HEK293 (cell line): ENCODE measurements at regions not wholly inside any gene's neighbourhood (a gene's known extent, or its start where the extent isn't known, plus 50 kb on each side); places are given as distances from the start of the nearest gene placed in this dataset.

Experiments used
- CTCF ChIA-PET: fragments of 350-600 bp; formaldehyde crosslinking; extraction: SDS; loops from one replicate; lab custom pipeline; 2021; ENCODE audit warnings: antibody characterized with exemption; lab: Yijun Ruan, JAX
- POLR2A ChIA-PET: fragments of 300-600 bp; formaldehyde crosslinking; extraction: SDS; loops from one replicate; lab custom pipeline; 2020; ENCODE audit warnings: antibody characterized with exemption, inconsistent platforms; lab: Yijun Ruan, JAX
- H3K27ac ChIP-seq: fragments of 200-500 bp; sonication (Bioruptor generic); 2 replicates; pipeline ENCODE4 v1.5.1; 2014; ENCODE audit warnings: low read depth, low read length, control low read depth, inconsistent platforms; ENCODE audit errors: extremely low read depth
- H3K36me3 ChIP-seq, 2 experiments: fragments of 200-500 bp in 1 of 2; sonication (Bioruptor generic) in 1 of 2; 1 replicate in 1 of 2; 2 replicates in 1 of 2; pipeline ENCODE4 v1.5.1; 2014 to 2017; ENCODE audit warnings: inconsistent platforms in 2 of 2, low read length in 2 of 2; ENCODE audit not compliant: control insufficient read depth in 2 of 2, insufficient read depth in 1 of 2
- H3K4me1 ChIP-seq: fragments of 200-500 bp; sonication (Bioruptor generic); 2 replicates; pipeline ENCODE4 v1.5.1; 2014; ENCODE audit warnings: mild to moderate bottlenecking, low read length, inconsistent platforms; ENCODE audit not compliant: control insufficient read depth, insufficient read depth
- H3K4me3 ChIP-seq: 2 replicates; pipeline ENCODE4 v1.5.1; 2011; ENCODE audit warnings: low read depth, mild to moderate bottlenecking, control low read depth, low read length, moderate library complexity
- H3K9me3 ChIP-seq: fragments of 200-500 bp; sonication (Bioruptor generic); 2 replicates; pipeline ENCODE4 v1.5.1; 2014; ENCODE audit warnings: low read depth, low read length, inconsistent platforms; ENCODE audit not compliant: control insufficient read depth, insufficient read depth
- ATF2 ChIP-seq: fragments of 450-650 bp; formaldehyde crosslinking; IDR thresholded peaks from 2 replicates; pipeline ENCODE4 v1.5.1; 2016; ENCODE audit warnings: missing biosample characterization, missing genetic modification characterization, low read depth
- BCL6B ChIP-seq: fragments of 450-650 bp; formaldehyde crosslinking; IDR thresholded peaks from 2 replicates; pipeline ENCODE4 v1.5.1; 2017; ENCODE audit warnings: missing biosample characterization, missing genetic modification characterization
- KLF10 ChIP-seq: fragments of 450-650 bp; IDR thresholded peaks from 2 replicates; pipeline ENCODE4 v1.5.1; 2018; ENCODE audit warnings: missing biosample characterization, mild to moderate bottlenecking, missing genetic modification characterization
- MYNN ChIP-seq: fragments of 450-650 bp; formaldehyde crosslinking; IDR thresholded peaks from 2 replicates; pipeline ENCODE4 v1.5.1; 2016; ENCODE audit warnings: missing biosample characterization, missing genetic modification characterization, borderline replicate concordance
- RBAK ChIP-seq: fragments of 450-650 bp; formaldehyde crosslinking; IDR thresholded peaks from 2 replicates; pipeline ENCODE4 v1.5.1; 2016; ENCODE audit warnings: missing biosample characterization, missing genetic modification characterization
- SALL2 ChIP-seq: fragments of 450-650 bp; formaldehyde crosslinking; IDR thresholded peaks from 2 replicates; pipeline ENCODE4 v1.5.0; 2017; ENCODE audit warnings: missing biosample characterization, mild to moderate bottlenecking, missing genetic modification characterization, borderline replicate concordance
- SP7 ChIP-seq: fragments of 450-650 bp; formaldehyde crosslinking; IDR thresholded peaks from 2 replicates; pipeline ENCODE4 v1.5.1; 2016; ENCODE audit warnings: missing biosample characterization, missing genetic modification characterization
- WT1 ChIP-seq: fragments of 450-650 bp; formaldehyde crosslinking; IDR thresholded peaks from 2 replicates; pipeline ENCODE4 v1.5.1; 2016; ENCODE audit warnings: missing biosample characterization, missing genetic modification characterization
- ZNF133 ChIP-seq: fragments of 450-650 bp; formaldehyde crosslinking; IDR thresholded peaks from 2 replicates; pipeline ENCODE4 v1.5.1; 2016; ENCODE audit warnings: missing biosample characterization, missing genetic modification characterization
- ZNF138 ChIP-seq: fragments of 450-650 bp; formaldehyde crosslinking; IDR thresholded peaks from 2 replicates; pipeline ENCODE4 v1.5.1; 2016; ENCODE audit warnings: missing biosample characterization, missing genetic modification characterization, borderline replicate concordance
- ZNF157 ChIP-seq: fragments of 450-650 bp; formaldehyde crosslinking; IDR thresholded peaks from 2 replicates; pipeline ENCODE4 v1.5.1; 2016; ENCODE audit warnings: missing biosample characterization, missing genetic modification characterization
- ZNF174 ChIP-seq: fragments of 450-650 bp; formaldehyde crosslinking; IDR thresholded peaks from 2 replicates; pipeline ENCODE4 v1.5.0; 2017; ENCODE audit warnings: missing biosample characterization, mild to moderate bottlenecking, missing genetic modification characterization
- ZNF214 ChIP-seq: fragments of 450-650 bp; formaldehyde crosslinking; IDR thresholded peaks from 2 replicates; pipeline ENCODE4 v1.5.1; 2017; ENCODE audit warnings: missing biosample characterization, mild to moderate bottlenecking, missing genetic modification characterization, borderline replicate concordance
- ZNF324 ChIP-seq: fragments of 450-650 bp; formaldehyde crosslinking; IDR thresholded peaks from 2 replicates; pipeline ENCODE4 v1.5.1; 2016; ENCODE audit warnings: missing biosample characterization, missing genetic modification characterization
- ZNF558 ChIP-seq: fragments of 450-650 bp; formaldehyde crosslinking; IDR thresholded peaks from 2 replicates; pipeline ENCODE4 v1.5.1; 2016; ENCODE audit warnings: missing biosample characterization, missing genetic modification characterization
- ZNF600 ChIP-seq: fragments of 450-650 bp; formaldehyde crosslinking; IDR thresholded peaks from 2 replicates; pipeline ENCODE4 v1.5.1; 2016; ENCODE audit warnings: missing biosample characterization, missing genetic modification characterization
- ZNF626 ChIP-seq: fragments of 450-650 bp; sonication (Bioruptor Pico); formaldehyde crosslinking; IDR thresholded peaks from 2 replicates; pipeline ENCODE4 v1.5.1; 2018; ENCODE audit warnings: missing biosample characterization, missing genetic modification characterization, inconsistent platforms
- ZNF692 ChIP-seq: fragments of 450-650 bp; formaldehyde crosslinking; IDR thresholded peaks from 2 replicates; pipeline ENCODE4 v1.5.1; 2016; ENCODE audit warnings: missing biosample characterization, missing genetic modification characterization
- ZNF704 ChIP-seq: fragments of 450-650 bp; formaldehyde crosslinking; IDR thresholded peaks from 2 replicates; pipeline ENCODE4 v1.5.1; 2016; ENCODE audit warnings: missing biosample characterization, missing genetic modification characterization
- ZNF747 ChIP-seq: fragments of 450-650 bp; formaldehyde crosslinking; IDR thresholded peaks from 2 replicates; pipeline ENCODE4 v1.5.1; 2016; ENCODE audit warnings: missing biosample characterization, missing genetic modification characterization
- ZSCAN30 ChIP-seq: fragments of 450-650 bp; IDR thresholded peaks from 2 replicates; pipeline ENCODE4 v1.5.1; 2018; ENCODE audit warnings: missing biosample characterization, mild to moderate bottlenecking, missing genetic modification characterization, moderate library complexity
- TF ChIP-seq, protein P1 (sequence below): fragments of 450-650 bp; formaldehyde crosslinking; IDR thresholded peaks from 2 replicates; pipeline ENCODE4 v1.5.1; 2017; ENCODE audit warnings: missing biosample characterization, missing genetic modification characterization
- TF ChIP-seq, protein P2 (sequence below): fragments of 450-650 bp; formaldehyde crosslinking; IDR thresholded peaks from 2 replicates; pipeline ENCODE4 v1.5.1; 2017; ENCODE audit warnings: missing biosample characterization, missing genetic modification characterization
- TF ChIP-seq, protein P3 (sequence below): fragments of 450-650 bp; formaldehyde crosslinking; IDR thresholded peaks from 2 replicates; pipeline ENCODE4 v1.5.1; 2016; ENCODE audit warnings: missing biosample characterization, missing genetic modification characterization

- TF ChIP-seq, protein P1, sequence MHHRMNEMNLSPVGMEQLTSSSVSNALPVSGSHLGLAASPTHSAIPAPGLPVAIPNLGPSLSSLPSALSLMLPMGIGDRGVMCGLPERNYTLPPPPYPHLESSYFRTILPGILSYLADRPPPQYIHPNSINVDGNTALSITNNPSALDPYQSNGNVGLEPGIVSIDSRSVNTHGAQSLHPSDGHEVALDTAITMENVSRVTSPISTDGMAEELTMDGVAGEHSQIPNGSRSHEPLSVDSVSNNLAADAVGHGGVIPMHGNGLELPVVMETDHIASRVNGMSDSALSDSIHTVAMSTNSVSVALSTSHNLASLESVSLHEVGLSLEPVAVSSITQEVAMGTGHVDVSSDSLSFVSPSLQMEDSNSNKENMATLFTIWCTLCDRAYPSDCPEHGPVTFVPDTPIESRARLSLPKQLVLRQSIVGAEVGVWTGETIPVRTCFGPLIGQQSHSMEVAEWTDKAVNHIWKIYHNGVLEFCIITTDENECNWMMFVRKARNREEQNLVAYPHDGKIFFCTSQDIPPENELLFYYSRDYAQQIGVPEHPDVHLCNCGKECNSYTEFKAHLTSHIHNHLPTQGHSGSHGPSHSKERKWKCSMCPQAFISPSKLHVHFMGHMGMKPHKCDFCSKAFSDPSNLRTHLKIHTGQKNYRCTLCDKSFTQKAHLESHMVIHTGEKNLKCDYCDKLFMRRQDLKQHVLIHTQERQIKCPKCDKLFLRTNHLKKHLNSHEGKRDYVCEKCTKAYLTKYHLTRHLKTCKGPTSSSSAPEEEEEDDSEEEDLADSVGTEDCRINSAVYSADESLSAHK (tag by site-specific recombination), result no peak
Observed at GRCh38 chr14:58724206-58724605, 86.4 kb downstream of the DACT1 start (continued).

- no peaks in the 10 kb centered on the region for H3K4me1 ChIP-seq
- no peak overlapping the region for H3K27ac ChIP-seq
- POLR2A ChIA-PET, result no interaction called here
- H3K4me3 ChIP-seq, result no peak overlapping the region
- H3K36me3 ChIP-seq, result no peaks in the 10 kb centered on the region
- CTCF ChIA-PET, result no interaction called here
- TF ChIP-seq ATF2 (tag by site-specific recombination), result no peak
- no peak for TF ChIP-seq ZNF558 (tag by site-specific recombination)
- TF ChIP-seq ZNF747, result no peak
- TF ChIP-seq RBAK (tag by site-specific recombination), result no peak
- no peak for TF ChIP-seq ZNF324
- TF ChIP-seq, protein P2, sequence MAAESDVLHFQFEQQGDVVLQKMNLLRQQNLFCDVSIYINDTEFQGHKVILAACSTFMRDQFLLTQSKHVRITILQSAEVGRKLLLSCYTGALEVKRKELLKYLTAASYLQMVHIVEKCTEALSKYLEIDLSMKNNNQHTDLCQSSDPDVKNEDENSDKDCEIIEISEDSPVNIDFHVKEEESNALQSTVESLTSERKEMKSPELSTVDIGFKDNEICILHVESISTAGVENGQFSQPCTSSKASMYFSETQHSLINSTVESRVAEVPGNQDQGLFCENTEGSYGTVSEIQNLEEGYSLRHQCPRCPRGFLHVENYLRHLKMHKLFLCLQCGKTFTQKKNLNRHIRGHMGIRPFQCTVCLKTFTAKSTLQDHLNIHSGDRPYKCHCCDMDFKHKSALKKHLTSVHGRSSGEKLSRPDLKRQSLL, result no peak
- no peak for TF ChIP-seq ZNF692 (tag by site-specific recombination)
- no peak for TF ChIP-seq SALL2 (tag by site-specific recombination)
- no peak for TF ChIP-seq ZSCAN30
- no peak for TF ChIP-seq KLF10 (tag by site-specific recombination)
- no peak for TF ChIP-seq SP7 (tag by site-specific recombination)
- TF ChIP-seq ZNF600 (tag by site-specific recombination), result no peak
- H3K9me3 ChIP-seq, result no peaks in the 10 kb centered on the region
Observed at GRCh38 chr14:58724702-58725101, 86.9 kb downstream of the DACT1 start.

- H3K9me3 ChIP-seq, result no peaks in the 10 kb centered on the region
- POLR2A ChIA-PET, result no interaction called here
- H3K4me3 ChIP-seq, result no peak overlapping the region
- no peaks in the 10 kb centered on the region for H3K36me3 ChIP-seq
- CTCF ChIA-PET, result no interaction called here
- no peak overlapping the region for H3K27ac ChIP-seq
- no peaks in the 10 kb centered on the region for H3K4me1 ChIP-seq
- TF ChIP-seq ZNF626 (no peak), ZNF133 (no peak), ZNF174 (tag by site-specific recombination) (no peak), ZNF214 (no peak), BCL6B (tag by site-specific recombination) (no peak), ZNF704 (tag by site-specific recombination) (no peak), ZNF157 (tag by site-specific recombination) (no peak), ZNF138 (tag by site-specific recombination) (no peak), MYNN (tag by site-specific recombination) (no peak), WT1 (tag by site-specific recombination) (no peak)
- TF ChIP-seq, protein P3, sequence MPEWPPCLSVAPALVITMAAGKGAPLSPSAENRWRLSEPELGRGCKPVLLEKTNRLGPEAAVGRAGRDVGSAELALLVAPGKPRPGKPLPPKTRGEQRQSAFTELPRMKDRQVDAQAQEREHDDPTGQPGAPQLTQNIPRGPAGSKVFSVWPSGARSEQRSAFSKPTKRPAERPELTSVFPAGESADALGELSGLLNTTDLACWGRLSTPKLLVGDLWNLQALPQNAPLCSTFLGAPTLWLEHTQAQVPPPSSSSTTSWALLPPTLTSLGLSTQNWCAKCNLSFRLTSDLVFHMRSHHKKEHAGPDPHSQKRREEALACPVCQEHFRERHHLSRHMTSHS (tag by site-specific recombination), result no peak
Observed at GRCh38 chr14:58725226-58725625, 87.5 kb downstream of the DACT1 start.
